ENCODE measurements at regions not wholly inside any gene's neighbourhood (a gene's known extent, or its start where the extent isn't known, plus 50 kb on each side); places are given as distances from the start of the nearest gene placed in this dataset.

DNA sequence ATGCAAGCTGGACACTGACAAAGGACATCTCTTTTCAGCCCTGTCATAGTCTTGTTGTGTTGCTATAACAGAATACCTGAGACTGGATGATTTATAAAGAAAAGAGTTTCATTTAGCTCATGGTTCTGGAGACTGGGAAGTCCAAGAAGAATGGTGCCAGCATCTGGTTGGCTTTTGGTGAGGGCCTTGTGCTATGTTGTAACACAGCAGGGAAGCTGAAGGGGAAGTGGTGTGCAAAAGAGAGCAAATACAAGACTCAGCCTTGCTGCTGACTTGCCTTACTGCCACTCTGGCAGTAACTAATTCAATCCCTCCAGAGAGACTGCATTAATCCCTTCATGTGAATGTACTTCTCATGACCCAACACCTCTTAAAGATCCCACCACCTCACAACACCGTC, 356.3 kb upstream of the PROK2 start:
- no peak for DNase-seq (ENCODE audit: low spot score)

DNA sequence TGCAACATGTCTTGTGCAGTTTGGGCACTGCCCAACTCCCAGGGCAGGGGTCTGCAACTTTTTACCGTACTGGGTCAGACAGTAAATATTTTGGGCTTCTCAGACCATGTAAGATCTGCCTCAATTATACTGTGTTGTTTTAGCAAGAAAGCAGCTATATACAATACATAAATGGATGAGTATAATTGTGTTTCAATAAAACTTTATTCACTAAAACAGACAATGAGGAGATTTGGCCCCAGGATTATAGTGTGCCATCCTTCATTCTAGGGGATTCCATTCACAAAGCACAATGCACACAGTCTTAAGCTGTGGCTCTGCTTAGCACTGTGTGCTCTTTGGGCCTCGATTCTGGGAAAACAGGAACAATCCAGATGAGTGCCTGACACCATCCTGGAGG, 354.4 kb upstream of the PROK2 start:
- DNase-seq (ENCODE audit: low spot score), result no peak

DNA sequence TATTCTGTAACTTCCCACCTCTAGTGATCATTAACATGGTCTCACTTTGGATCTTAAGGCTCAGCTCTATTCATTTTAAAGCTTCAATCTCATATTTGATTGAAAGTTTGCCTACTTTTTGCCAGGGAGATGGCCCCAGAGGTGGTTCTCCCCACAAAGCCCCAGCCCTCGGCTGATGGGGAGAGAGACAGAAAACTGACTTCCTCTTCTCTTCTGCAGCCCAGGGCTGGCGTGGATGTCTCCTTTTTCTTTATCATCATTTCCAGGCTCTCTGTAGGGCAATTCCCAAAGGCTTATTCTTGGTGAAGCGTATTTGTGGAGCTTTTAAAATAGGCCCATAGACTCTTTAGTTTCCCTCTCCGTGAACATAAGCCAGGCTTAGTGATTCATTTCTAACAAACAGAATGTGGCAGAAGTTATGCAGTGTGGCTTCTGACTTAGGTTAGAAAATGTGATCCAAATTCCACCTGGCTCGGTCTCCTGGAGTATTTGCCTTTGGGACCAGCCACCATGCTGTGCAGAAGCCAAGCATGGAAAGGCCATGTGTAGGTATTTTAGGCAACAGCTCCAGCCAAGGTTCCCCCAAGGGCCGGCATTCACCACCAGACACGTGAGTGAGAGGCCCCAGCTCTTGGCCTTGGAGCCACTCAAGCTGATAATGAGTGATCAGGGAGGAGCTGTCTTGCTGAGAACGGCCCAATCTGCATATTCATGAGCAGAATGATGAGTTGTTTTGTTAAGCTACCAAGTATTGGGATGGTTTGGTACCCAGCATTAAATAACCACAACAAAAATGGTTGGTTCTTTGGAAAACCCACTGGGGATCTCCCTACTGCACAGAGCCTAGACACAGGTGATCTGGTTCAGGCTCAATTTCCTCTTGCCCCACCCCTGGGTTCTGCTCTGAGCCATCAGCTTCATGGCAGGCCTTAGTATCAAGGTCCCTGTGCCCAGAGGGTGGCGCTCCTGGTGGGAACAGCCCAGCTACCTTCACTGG, 353.2 kb upstream of the PROK2 start:
- DNase-seq (ENCODE audit: low spot score), result no peak

- DNase-seq (ENCODE audit: low spot score), result no peak
Measured at GRCh38 chr3:72135636-72136035, 350.7 kb upstream of the PROK2 start.

DNA sequence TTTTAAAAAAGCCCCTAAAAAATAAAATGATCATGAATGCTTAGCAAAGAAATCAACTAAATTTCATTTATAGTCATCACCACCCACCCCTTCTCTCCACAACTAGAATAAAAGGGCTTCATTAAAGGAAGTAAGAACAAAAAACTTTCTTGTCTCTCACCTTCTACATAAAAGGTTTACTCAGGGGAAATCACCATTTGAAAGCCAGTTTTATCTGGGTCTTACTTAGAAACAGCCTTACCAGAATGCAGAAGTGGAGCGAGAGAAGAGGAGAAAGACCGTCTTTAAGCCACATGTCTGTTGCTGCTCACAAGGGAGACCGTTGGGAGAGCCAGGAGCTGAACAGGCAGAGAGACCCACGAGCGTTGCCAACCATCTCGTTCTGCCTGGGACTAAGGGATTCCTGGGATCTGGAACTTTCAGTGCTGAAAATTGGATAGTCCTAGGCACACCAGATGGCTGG, 350.1 kb upstream of the PROK2 start:
- no peak for DNase-seq (ENCODE audit: low spot score)

GRCh38 chr3:72133329-72134011, 348.5 kb upstream of the PROK2 start:
- no peak for DNase-seq (ENCODE audit: low spot score)

DNA sequence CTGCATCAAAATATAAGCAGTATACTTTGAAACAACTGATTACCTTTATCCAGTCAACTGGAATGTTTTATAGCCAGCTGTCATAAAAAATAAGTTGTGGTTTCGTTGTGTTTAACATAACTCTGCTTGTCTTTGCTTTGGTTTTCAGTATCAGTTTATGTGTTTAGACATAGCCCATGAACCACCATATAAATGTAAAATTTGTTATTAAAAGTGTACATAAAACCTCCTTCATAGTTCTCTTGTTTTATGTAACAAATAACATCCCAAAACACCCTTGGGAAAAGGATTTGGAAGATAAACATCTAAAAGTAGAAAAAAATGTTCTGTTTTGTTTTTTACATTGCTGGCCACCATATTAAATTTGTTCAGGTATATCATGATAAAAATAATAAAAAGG, 347.0 kb upstream of the PROK2 start:
- no peak for DNase-seq (ENCODE audit: low spot score)

GRCh38 chr3:72130565-72130964, 345.6 kb upstream of the PROK2 start:
- no peak for DNase-seq (ENCODE audit: low spot score)

GRCh38 chr3:72129501-72130094, 344.6 kb upstream of the PROK2 start:
- DNase-seq (ENCODE audit: low spot score), result no peak

GRCh38 chr3:72128921-72129320, 344.0 kb upstream of the PROK2 start:
- peak; percentile 45 for DNase-seq (ENCODE audit: low spot score)

DNA sequence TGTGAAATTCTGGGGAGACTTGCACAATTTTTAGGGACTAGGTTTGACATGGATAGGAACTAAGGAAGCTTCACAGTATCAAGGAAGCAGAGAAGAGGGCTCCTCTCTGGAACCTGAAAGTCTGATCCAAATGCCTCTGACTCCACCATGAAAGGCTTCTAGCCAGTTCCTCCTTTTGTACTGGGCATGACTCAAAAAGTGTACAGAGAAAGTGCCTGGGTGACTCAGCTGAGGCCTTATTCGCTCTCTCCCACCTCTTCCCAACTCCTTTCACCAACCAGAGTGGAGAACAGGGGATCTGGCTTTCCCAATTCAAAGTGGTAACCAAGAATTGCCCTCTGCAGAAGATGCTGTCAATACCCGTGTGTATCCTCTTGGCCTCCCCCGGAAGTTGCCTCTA, 342.9 kb upstream of the PROK2 start:
- no peak for DNase-seq (ENCODE audit: low spot score)

- DNase-seq (ENCODE audit: low spot score), result no peak
Measured at GRCh38 chr3:72127224-72127612, 342.3 kb upstream of the PROK2 start.

DNA sequence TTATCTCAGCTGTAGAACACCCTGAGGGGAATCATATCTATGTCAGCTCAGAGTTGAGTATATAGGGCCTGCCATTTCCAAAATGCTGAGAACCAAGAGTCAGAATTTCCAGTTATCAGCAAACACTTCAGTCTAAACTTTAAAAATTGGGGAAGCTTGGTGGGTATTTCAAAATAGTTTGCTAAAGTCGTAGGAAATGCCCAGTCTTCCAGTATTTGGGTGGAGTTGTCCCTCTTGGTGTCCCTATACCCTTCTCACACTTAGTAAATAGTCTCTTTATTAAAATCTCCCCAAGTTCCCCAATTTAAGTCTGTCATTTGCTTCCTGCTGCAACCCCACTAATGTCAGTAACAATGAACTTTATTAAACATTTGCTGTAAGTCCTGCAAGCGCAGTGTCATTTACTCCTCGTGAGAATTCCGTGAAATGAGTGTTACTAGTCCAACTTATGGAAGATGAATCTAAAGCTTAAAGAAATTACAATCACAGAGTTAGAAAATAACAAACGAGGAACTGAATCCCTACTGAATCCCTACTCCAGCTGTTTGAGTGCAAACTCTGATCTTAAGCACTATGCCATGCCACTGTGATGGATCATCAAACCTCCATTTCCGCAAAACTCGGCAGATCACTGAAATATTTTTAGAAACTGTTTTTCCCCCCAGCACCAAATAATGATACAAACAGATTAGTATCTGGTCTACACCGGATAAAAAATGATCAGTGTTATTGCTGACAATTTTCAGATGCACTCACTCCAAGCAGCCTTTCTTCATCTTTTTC, 341.7 kb upstream of the PROK2 start:
- no peak for DNase-seq (ENCODE audit: low spot score)

- DNase-seq (ENCODE audit: low spot score), result no peak
Measured at GRCh38 chr3:72123908-72124441, 339.0 kb upstream of the PROK2 start.

DNA sequence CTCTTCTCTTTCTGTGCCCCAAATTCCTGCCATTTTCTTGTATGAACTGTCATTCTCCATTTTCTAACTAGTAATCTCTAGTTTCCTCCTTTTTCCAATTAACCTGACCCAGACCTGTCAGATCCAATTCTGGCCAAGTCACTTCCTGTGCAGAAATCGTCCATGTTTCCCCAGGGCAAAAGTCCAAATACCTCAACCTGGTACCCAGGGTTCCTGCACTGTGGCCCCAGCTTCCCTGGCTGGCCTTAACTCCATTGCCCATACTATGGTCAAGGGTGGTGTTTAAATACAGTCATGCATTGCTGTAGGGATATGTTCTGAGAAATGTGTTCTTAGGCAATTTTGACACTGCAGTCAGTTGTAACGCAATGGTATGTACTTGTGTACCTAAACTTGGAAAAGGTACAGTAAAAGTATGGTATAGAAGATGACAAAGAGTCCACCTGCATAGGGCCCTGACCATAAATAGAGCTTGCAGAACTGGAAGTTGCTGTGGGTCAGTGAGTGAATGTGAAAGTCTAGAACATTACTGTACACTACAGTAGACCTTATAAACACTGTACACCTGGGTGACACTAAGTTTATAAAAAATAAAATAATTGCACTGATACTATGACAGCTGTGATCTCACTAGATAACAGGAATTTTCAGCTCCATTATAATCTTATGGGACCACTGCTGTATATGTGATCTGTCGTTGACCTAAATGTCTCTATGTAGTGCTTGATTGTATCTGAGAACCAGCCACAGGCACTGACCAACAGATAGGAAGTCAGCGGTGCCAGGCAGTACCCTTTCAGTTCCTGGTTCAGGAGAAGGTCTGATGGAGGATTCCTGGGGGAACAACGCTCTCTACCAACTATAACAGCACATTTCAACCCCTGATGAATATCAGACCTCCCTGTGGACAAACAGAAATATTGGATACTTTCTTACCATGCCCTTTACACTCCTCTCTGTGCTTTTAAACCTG, 336.1 kb upstream of the PROK2 start:
- no peak for DNase-seq (ENCODE audit: low spot score)

- no peak for DNase-seq (ENCODE audit: low spot score)
Measured at GRCh38 chr3:72120039-72120438, 335.1 kb upstream of the PROK2 start.

GRCh38 chr3:72118628-72119027, 333.7 kb upstream of the PROK2 start:
- DNase-seq (ENCODE audit: low spot score), result no peak

DNA sequence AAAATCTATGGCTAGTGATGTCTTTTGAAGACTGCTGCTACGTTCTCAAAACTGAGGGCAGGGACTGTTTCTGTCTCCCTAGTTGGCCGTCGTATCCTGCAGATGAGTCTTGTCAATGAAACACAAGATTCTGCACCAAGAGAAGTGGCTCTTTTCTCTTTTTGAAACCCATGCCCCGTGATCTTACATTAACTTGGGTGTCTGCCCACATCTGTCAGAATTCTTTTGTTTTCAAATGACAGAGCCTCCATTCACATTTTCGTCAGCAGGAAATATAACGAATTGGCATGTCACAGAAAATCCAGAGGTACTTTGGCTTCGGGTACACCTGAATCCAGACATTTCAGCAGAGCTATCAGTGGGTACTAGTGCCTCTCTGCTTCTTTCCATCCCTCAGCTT, 331.3 kb upstream of the PROK2 start:
- no peak for DNase-seq (ENCODE audit: low spot score)

GRCh38 chr3:72115307-72115706, 330.4 kb upstream of the PROK2 start:
- DNase-seq (ENCODE audit: low spot score), result no peak

GRCh38 chr3:72114773-72115172, 329.8 kb upstream of the PROK2 start:
- DNase-seq (ENCODE audit: low spot score), result no peak

DNA sequence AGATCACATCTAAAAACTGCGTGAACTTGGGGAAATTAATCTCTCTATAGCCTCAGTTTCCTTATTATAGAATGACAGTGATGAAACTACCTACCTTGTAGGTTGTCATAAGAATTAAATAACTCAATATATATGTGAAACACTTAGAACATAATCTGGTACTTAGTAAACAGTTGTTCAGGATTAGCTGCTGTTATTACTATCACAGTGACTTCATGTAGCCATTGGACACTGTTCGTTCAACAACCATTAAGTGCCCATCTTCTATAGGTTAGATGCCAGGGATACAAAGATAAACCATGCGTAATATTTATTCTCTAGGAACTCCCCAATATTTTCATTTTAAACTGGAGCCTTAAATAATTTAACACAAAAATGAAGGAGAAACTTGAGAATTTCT, 329.0 kb upstream of the PROK2 start:
- no peak for DNase-seq (ENCODE audit: low spot score)

Data from cerebellar cortex (tissue), 1 donor.